ENCODE measurements at regions not wholly inside any gene's neighbourhood (a gene's known extent, or its start where the extent isn't known, plus 50 kb on each side); places are given as distances from the start of the nearest gene placed in this dataset.

DNA sequence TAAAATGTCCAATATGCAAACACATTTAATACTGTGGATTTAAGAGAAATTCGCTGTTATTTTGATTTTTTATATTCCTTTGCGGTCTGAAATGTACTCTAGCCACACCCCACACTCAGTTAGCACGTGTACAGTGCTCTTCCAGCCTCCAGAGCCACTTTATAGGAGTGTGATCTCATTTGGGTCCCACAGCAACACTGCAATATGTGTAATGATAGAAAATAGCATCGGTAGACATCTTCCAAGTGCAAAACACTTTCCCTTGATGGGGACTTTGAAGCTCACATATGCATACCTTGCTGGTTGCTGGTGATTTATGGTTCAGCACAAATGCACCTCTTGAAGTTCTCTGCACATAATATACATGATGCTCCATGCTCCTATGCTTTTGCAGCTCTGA lies 148.3 kb downstream of the GAS1 start:
- ChIA-PET POLR2A (no interaction called here), CTCF (no interaction called here)

DNA sequence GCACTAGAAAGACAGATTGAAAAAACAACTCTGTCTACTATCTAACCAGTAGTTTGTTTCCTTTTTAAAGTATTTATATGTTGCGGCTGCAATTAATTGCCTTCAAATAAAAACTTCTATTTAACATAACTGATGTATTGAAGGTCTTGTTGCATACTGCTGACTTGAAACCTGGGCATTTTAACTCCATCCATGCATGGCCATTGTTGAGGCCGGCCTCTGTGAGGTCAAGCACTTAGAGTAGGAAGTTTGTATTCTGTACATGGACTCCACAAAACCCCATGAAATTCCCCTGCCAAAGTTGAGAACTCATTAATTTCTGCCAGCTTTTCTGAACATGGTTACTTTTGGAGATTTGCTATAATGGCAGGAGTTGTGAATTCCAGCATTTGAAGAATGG lies 150.6 kb downstream of the GAS1 start:
- ChIA-PET CTCF (no interaction called here), POLR2A (no interaction called here)

DNA sequence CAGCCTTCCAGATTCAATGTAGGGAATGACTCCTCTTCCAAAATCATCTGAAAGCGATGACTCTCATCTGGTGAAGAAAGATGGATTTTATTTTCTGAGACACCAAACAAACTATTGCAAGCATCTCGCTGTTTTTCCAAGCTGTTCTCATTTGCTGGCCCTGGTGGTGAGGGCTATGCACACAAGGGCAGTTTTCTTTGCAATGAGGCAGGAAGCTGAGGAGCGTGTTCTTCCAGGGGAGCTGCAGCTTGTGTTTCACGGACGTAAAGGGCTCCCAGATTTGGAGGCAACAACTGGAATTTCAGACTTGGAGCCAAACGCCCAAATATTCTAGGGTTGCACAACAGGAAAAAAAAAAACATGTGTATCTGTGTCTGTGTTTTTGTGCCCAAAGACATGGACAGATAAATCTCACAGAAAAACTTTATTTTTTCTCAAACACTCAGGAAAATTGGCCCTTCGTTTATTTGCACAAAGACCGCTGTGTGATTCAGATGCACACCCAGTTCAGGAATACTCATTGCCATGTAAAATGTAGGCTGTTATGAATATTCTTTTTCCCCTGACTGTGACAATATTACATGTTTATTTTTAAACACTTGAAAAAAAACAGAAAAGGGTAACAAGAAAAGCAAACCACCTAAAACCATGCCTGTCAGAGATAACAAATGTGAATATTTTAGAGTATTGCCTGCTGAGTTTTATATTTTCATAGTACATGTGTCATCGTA lies 151.3 kb downstream of the GAS1 start:
- CTCF ChIA-PET: no interaction called here
- POLR2A ChIA-PET: no interaction called here

DNA sequence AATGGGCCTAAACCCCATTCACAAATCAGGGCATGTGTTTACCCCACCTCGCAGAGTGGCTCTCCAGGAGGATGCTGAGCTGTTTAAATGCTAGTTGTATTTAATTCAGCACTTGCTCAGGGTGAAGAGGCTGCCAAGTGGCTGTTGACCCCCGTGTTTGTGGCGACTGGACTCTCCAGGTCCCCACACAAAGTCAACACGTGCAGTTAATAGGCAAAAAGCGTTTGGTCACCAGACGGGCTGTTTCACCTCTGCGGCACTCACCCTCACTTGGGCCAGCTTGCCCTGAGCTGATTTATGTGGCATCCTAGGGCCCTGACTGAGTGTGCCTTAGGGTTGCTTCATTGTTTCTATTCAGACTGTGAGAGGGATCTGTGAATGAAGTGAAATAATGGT lies 152.3 kb downstream of the GAS1 start:
- POLR2A ChIA-PET: no interaction called here

DNA sequence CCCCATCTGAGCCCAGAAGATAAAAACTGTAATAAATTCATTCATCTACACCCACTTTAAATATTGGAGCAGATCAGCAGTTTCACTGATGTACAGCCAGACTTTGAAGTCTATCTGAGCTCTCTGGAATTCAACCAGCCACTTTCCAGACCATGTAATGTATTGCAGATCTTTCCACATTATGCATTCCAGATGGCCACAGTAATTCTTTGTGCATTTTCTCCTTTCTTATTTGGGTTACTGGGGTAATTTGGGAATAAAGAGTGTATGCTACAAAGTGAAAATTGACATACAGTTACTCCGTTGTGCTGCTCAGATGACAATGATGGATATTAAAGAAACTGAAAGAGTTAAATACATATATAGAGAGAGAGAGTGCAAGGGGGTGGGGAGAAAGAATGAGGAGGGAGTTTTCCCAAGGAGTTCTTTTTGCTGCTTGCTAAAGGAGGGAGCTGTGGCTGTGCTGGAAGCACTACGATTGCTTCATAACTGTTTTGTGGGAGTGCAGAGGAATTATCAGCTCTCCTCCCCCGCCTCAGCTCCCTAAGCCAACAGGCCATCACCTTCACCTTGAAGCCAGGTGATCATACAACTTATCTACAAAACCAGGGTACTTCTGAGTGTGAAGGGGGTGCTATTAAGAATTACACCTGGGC lies 152.8 kb downstream of the GAS1 start:
- CTCF ChIA-PET: no interaction called here

More for the DNA sequence above, 152.3 kb downstream of the GAS1 start:
- CTCF ChIA-PET: no interaction called here

DNA sequence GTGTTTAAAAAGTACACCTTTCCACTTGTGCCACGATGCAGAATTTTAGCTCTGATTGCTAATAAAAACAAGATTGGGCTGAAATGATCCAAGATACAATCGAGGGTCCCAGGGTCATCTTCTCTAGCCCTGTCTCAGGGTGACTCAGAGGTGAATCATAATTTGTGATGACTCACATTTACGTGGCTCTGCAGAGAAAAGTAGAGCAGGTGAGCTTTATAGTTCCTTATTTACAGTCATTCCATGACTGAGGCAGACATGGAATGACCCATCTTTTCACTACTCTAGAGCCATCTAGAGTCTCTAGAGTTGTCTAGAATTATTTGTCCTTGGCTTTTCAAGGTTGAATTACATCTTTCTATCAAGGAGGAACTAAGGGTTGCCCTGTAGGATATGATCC lies 155.2 kb downstream of the GAS1 start:
- CTCF ChIA-PET: no interaction called here
- POLR2A ChIA-PET: no interaction called here

More for the DNA sequence above, 152.8 kb downstream of the GAS1 start:
- POLR2A ChIA-PET: no interaction called here

DNA sequence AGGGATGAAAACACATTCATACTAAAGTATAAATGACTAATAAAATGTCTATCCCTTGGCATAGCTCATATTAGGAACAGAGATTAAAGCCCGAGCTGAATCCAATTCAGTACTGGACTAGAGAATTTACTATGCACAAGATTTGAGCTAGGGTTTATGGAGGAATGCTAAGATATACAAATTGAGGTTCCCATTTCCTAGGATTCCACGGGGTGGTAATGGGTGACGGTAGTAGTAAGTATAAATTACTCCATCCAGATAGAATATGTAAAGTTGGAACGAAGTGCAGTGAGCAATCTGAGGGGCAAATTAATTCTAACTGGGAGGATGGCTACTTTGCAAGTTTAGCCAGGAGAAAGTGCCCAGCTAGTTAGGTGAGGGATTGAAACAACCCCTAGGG lies 156.5 kb downstream of the GAS1 start:
- POLR2A ChIA-PET: no interaction called here
- CTCF ChIA-PET: no interaction called here

DNA sequence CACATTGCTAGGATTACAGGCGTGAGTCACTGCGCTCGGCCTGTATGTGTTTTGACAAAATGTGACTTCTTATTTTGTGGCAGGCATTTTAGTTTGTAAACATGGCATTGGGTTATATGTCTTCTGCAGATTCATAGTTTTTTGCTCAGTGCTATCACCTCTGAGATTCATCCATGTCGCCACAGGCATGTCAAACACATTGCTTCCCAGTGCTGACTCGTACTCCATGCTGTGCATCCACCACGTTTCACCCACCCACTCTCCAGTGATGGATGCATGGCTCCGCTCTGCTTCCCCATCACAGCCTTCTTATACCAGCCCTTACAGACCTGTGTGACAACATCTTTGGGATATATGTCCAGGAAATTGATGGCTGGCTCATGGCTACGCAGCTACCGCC lies 158.8 kb downstream of the GAS1 start:
- CTCF ChIA-PET: no interaction called here
- POLR2A ChIA-PET: no interaction called here

DNA sequence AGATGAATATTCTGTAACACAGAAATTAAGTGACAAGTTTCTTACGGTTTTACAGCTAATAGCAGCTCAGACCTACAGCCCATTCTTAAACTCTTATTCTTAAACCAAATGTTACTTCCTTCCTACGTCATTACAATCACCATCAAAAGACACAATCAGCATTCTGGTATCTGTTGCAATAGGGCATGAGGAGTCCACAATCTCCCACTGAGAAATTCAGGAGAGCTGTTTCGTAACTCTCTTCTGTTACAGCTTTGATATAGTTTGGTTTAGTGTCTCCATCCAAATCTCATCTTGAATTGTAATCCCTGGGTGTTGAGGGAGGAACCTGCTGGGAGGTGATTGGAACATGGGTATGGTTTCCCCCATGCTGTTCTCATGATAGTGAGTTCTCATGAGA lies 163.4 kb downstream of the GAS1 start:
- POLR2A ChIA-PET: no interaction called here
- CTCF ChIA-PET: no interaction called here

DNA sequence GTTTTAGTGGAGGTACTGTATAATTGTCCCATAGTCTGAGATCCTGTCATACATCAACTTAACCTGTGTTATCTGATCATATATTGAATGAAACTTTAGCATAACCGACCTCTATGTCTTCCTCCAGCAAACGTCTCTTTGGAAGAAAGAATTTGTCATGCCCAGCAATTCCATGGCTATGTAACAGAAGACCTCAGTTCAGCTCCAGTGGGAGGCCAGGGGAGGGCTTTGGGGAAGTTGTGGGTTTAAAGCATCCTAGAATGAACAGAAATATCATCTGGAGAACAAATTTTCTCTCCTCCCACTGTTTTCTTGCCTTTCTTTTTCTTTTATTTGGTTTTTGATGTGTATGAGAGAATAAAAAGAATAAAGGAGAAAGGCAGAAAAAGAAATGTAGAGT lies 164.5 kb downstream of the GAS1 start:
- ChIA-PET CTCF (no interaction called here), POLR2A (no interaction called here)

DNA sequence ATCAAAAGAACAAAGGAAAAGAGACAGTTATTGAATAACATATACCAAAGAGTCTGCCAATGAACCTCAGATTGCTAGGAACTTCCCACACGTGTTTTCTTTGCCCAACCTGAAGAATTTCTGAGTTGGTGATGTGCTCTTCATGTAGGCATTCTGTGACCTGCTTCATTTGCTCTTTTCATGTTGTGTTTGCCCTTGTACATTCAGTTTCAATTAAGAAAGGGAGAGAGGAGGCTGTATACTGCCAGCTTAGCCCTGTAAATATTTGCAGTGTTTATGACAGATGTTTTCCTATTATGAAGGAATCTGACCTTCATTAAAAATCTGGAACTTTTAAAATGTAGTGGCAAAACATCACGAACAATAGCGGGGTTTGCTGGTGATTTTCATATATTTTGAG lies 168.5 kb downstream of the GAS1 start:
- ChIA-PET CTCF (no interaction called here), POLR2A (no interaction called here)

DNA sequence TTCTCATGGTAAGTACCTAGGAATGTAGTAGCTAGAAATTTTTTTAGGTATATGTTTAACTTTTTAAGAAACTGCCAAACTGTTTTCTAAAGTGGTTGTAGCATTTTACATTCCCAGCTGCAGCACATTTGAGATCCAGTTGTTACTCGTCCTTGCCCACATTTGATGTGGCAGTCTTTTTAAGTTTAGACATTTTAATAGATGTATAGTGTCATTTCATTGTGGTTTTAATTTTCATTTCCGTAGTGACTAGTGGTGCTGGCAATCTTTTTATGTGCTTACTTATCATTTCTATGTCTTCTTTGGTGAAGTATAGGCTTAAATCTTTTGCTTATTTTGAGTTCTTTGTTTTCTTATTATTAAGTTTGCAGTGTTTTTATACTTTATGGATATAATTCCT lies 171.6 kb downstream of the GAS1 start:
- ChIA-PET POLR2A (no interaction called here), CTCF (no interaction called here)

DNA sequence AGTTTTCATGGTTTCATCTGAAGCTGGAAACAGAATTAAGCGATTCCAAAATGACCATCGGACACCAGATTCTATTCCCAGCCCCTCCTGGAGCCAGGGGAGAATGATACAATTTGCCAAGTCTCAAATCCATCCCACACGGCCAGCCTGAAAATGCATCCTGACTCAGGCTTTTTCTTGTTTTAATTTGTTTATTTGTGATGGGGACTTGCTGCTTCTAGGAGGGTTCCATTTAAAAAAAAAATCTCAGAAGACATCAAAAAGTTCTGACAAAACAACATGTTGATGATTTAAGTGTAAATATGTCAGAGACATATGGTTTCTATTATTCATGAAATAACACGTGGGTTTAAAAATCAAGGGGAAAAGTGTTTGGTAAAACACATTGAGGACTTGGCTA lies 173.2 kb downstream of the GAS1 start:
- ChIA-PET CTCF (no interaction called here), POLR2A (no interaction called here)

DNA sequence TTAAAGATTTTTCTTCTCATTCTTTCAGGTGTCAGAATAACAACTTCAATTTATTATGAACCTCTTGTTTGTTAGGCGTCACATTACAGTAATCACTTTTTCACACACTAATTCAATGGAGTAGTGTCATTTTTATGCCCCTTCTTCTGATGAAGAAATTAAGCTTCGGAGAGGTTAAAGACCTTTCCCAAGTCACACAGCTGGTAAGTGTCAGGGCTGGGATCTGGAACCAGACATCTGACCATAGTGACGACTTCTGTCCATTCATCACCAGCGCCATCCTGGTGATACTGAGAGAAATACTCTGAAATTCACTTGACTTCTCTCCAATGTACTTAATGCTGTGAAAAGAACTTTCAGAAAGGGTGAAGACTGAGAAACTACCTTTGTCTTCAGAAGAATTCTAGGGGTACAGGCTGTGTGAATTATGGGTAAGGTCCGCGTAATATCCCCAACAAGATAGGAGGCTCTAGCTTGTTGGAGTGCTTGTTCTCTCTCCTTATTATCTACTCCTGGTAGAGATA lies 173.8 kb downstream of the GAS1 start:
- POLR2A ChIA-PET: no interaction called here
- CTCF ChIA-PET: no interaction called here

DNA sequence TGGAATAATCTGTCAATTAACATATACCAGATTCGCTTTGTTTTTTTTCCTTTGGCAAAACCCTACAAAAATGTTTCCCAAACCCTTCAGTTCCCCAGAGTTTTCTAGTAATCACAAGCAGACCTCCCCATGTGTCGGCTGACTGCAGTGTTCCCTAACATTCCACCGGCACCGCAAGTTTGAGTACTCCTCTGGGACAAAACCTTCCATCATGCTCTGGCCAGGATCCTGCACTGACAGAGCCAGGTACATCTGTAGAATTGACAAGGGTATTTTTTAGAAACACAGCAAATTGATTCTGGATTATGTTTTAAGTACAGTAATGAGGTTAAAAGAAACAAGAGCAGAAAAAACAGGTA lies 174.7 kb downstream of the GAS1 start:
- POLR2A ChIA-PET: no interaction called here
- CTCF ChIA-PET: no interaction called here

DNA sequence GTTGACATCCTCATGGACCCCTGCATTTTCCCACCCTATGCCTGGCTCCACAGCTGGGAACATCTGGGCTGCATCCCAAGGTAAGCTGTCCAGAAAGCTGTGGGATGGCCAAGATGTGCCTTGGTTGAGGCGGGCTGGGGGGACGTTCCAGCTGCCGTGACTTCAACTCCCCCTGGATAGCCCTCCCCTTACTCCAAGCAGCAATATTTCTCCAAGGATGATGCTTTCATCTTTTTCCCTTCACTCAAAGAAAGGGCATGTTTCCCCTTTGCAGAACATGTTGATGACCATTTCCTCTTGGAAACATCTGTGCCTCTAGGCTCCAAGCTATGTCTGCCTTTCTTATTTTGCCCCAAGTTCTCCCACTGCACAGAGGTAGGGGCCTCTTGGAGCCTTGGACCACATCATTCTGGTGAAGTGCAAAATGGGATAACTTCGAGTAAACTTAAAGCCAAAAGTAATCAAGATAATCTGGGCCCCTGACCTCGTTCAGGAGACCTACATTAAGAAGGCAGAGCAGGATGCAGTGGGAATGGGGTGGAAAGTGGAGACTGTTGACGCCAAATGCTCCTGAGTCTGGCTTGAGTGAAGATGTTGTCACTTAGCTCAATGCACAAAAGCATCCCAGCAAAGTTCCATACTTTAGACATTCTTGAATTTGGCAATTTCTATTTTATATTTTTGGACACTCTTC lies 175.2 kb downstream of the GAS1 start:
- POLR2A ChIA-PET: no interaction called here
- CTCF ChIA-PET: no interaction called here

DNA sequence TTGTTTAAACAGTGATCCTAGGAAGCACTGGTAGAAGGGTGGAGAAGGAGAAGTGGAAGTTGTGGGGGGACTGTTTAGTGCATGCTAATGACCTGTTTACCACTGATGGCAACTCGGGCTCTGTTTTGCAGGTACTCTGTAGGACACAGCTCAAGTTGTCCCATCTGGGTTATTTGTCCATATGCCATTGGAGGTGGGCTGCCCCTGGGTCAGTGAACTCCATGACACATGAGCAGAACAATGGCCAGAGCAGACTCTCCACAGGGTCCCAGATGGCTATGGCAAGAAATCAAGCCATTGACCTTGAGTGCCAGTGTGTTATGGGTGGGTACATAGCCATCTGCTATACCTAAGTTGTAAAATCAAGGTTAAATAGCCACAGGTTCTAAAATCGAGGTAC lies 175.9 kb downstream of the GAS1 start:
- CTCF ChIA-PET: no interaction called here
- POLR2A ChIA-PET: no interaction called here

DNA sequence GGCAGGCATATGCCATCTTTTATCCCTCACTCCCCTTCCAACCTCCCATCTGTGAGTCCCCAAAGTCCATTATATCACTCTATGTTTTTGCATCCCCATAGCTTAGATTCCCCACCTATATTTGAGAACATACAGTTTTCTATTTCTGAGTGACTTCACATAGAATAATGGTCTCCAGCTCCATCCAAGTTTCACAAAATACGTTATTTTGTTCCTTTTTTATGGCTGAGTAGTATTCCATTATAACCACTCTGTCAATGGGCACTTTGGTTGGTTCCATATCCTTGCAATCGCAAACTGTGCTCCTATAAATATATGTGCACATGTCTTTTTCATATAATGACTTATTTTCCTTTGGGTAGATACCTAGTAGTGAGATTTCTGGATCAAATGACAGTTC lies 178.6 kb downstream of the GAS1 start:
- ChIA-PET POLR2A (no interaction called here), CTCF (no interaction called here)

DNA sequence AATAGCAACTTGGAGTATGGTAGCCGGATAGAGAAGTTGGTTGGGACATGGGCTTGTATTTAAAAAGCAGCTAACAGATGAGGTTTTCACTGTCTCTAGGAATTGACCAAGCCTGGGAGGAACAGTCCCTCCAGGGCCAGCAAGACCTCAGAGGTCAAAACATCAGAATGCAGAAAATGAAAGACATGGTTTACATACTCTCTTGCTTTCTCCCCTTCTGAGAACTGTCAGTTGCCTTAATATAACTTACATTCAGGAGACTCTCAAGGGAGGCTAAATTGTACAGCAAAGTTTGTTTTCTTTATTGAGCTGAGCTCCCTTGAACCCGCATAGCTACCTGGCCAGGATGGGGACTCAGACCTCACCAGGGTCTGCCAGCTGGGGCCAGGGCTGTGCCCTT lies 179.3 kb downstream of the GAS1 start:
- ChIA-PET CTCF (no interaction called here), POLR2A (no interaction called here)

DNA sequence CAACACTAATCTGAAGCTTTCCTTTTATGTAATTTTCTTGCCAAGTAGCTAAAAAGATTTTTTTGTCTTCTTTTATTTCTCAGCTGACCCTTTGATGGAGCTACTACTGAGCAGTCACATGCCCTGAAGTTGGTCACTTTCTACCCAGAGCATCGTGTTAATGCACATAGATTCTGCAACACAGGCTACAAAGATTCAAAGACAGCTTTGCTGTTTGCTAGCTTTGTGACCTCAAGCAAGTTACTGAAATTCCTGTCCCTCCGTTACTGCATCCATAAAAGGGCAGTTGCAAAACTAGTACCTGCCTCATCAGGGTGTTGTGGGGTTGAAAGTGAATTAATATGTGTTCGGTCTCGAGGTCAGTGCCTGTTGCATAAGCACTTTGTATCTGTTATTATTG lies 179.9 kb downstream of the GAS1 start:
- POLR2A ChIA-PET: no interaction called here
- CTCF ChIA-PET: no interaction called here

DNA sequence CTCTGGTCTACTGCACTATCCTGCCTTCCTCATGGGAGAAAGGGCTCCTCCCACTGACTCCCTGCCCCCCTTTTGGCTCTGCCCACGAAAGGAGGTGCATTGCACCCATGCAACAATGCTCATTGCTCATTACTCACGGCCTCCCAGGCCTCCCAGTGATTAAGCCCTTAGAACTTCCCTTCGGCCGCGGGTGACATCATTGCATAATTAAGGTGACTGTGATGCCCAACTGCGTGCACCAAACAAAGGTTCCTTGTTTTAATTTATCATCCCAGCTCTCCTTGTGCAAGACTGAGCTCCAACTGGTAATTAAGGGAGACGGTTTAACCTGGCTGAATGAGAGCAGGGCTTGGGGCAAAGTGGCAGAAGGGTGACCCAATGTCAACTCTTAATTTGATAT lies 180.4 kb downstream of the GAS1 start:
- CTCF ChIA-PET: no interaction called here

DNA sequence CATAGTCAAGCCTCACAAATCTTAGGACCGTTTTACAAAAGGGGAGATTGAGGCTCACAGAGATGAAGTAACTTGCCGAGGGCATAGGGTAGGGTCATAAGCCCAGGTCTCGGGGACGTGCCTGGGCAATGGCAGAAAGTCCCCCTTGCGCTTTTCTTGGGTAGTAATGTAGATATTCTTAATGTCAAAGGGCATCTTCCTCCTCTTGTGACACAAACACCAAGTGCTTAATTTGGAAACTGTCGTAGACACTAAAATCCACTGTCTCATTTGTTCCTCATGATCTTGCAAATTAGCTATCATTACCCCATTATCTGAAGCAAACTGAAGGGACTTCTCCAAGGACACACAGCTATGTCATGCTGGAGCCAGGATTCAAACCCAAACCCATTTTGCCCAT lies 180.8 kb downstream of the GAS1 start:
- ChIA-PET CTCF (no interaction called here), POLR2A (no interaction called here)

More for the DNA sequence above, 180.4 kb downstream of the GAS1 start:
- POLR2A ChIA-PET: no interaction called here

All from activated CD8-positive, alpha-beta memory T cell treated with anti-CD3 and anti-CD28 coated beads for 36 hours (primary cell).